H1 (cell line): ENCODE measurements at regions not wholly inside any gene's neighbourhood (a gene's known extent, or its start where the extent isn't known, plus 50 kb on each side); places are given as distances from the start of the nearest gene placed in this dataset.

Source experiments
- BRCA1 ChIP-seq: IDR thresholded peaks from 2 replicates; pipeline ENCODE4 v1.6.1; 2012; ENCODE audit warnings: low read depth, low read length, improper control_type of control experiment
- FOSL1 ChIP-seq: IDR thresholded peaks from 2 replicates; pipeline ENCODE4 v1.6.1; 2011; ENCODE audit warnings: mild to moderate bottlenecking, low read depth, low read length, moderate library complexity; ENCODE audit not compliant: insufficient read depth
- JUND ChIP-seq: IDR thresholded peaks from 2 replicates; pipeline ENCODE4 v1.6.1; 2011; ENCODE audit warnings: mild to moderate bottlenecking, improper control_type of control experiment, low read length
- MAFK ChIP-seq: IDR thresholded peaks from 2 replicates; pipeline ENCODE4 v1.6.1; 2012; ENCODE audit warnings: low read depth, mild to moderate bottlenecking, improper control_type of control experiment, low read length
- SIN3A ChIP-seq, 2 experiments: IDR thresholded peaks in 1 of 2; conservative IDR thresholded peaks in 1 of 2; 2 replicates each; pipeline ENCODE4 v1.6.1; 2011 to 2012; ENCODE audit warnings: low read length in 2 of 2, improper control_type of control experiment in 1 of 2, low read depth in 1 of 2, mild to moderate bottlenecking in 1 of 2
- SP1 ChIP-seq: IDR thresholded peaks from 2 replicates; pipeline ENCODE4 v1.6.1; 2011; ENCODE audit warnings: low read depth, low read length
- SP2 ChIP-seq: IDR thresholded peaks from 2 replicates; pipeline ENCODE4 v1.6.1; 2012; ENCODE audit warnings: mild to moderate bottlenecking, low read length, inconsistent platforms
- SUZ12 ChIP-seq: fragments of 200-600 bp; sonication (generic); IDR thresholded peaks from 2 replicates; pipeline ENCODE4 v1.6.1; 2012; ENCODE audit warnings: mild to moderate bottlenecking, inconsistent platforms, low read length, moderate library complexity, mixed read lengths
- TEAD4 ChIP-seq: IDR thresholded peaks from 2 replicates; pipeline ENCODE4 v1.6.1; 2012; ENCODE audit warnings: low read depth, low read length, inconsistent platforms, mixed read lengths
- TF ChIP-seq, protein P1 (sequence below): fragments of 300-600 bp; sonication (generic); IDR thresholded peaks from 2 replicates; pipeline ENCODE4 v1.7.1; 2012; ENCODE audit warnings: low read length, moderate library complexity, mild to moderate bottlenecking, inconsistent platforms; ENCODE audit not compliant: insufficient replicate concordance

DNA sequence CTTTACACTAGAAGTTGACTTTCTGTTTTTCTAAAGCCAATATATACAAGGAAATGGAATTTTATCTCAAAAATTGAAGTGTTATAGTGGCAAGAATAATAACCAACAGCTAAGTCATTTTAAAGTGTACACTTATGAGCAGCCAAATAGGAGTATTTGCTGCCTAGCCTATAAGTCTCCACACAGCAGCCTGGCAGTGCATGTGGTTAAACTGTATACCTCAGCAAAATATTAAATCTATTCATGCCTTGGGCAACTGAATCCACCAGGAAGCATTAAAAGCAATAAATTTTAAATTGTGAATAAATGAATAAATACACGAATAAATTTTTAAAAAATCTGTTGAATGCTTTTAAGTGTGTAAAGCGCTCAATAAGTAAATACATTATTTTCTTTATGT lies 432.4 kb upstream of the RORB start (continued):
- TF ChIP-seq, protein P1, sequence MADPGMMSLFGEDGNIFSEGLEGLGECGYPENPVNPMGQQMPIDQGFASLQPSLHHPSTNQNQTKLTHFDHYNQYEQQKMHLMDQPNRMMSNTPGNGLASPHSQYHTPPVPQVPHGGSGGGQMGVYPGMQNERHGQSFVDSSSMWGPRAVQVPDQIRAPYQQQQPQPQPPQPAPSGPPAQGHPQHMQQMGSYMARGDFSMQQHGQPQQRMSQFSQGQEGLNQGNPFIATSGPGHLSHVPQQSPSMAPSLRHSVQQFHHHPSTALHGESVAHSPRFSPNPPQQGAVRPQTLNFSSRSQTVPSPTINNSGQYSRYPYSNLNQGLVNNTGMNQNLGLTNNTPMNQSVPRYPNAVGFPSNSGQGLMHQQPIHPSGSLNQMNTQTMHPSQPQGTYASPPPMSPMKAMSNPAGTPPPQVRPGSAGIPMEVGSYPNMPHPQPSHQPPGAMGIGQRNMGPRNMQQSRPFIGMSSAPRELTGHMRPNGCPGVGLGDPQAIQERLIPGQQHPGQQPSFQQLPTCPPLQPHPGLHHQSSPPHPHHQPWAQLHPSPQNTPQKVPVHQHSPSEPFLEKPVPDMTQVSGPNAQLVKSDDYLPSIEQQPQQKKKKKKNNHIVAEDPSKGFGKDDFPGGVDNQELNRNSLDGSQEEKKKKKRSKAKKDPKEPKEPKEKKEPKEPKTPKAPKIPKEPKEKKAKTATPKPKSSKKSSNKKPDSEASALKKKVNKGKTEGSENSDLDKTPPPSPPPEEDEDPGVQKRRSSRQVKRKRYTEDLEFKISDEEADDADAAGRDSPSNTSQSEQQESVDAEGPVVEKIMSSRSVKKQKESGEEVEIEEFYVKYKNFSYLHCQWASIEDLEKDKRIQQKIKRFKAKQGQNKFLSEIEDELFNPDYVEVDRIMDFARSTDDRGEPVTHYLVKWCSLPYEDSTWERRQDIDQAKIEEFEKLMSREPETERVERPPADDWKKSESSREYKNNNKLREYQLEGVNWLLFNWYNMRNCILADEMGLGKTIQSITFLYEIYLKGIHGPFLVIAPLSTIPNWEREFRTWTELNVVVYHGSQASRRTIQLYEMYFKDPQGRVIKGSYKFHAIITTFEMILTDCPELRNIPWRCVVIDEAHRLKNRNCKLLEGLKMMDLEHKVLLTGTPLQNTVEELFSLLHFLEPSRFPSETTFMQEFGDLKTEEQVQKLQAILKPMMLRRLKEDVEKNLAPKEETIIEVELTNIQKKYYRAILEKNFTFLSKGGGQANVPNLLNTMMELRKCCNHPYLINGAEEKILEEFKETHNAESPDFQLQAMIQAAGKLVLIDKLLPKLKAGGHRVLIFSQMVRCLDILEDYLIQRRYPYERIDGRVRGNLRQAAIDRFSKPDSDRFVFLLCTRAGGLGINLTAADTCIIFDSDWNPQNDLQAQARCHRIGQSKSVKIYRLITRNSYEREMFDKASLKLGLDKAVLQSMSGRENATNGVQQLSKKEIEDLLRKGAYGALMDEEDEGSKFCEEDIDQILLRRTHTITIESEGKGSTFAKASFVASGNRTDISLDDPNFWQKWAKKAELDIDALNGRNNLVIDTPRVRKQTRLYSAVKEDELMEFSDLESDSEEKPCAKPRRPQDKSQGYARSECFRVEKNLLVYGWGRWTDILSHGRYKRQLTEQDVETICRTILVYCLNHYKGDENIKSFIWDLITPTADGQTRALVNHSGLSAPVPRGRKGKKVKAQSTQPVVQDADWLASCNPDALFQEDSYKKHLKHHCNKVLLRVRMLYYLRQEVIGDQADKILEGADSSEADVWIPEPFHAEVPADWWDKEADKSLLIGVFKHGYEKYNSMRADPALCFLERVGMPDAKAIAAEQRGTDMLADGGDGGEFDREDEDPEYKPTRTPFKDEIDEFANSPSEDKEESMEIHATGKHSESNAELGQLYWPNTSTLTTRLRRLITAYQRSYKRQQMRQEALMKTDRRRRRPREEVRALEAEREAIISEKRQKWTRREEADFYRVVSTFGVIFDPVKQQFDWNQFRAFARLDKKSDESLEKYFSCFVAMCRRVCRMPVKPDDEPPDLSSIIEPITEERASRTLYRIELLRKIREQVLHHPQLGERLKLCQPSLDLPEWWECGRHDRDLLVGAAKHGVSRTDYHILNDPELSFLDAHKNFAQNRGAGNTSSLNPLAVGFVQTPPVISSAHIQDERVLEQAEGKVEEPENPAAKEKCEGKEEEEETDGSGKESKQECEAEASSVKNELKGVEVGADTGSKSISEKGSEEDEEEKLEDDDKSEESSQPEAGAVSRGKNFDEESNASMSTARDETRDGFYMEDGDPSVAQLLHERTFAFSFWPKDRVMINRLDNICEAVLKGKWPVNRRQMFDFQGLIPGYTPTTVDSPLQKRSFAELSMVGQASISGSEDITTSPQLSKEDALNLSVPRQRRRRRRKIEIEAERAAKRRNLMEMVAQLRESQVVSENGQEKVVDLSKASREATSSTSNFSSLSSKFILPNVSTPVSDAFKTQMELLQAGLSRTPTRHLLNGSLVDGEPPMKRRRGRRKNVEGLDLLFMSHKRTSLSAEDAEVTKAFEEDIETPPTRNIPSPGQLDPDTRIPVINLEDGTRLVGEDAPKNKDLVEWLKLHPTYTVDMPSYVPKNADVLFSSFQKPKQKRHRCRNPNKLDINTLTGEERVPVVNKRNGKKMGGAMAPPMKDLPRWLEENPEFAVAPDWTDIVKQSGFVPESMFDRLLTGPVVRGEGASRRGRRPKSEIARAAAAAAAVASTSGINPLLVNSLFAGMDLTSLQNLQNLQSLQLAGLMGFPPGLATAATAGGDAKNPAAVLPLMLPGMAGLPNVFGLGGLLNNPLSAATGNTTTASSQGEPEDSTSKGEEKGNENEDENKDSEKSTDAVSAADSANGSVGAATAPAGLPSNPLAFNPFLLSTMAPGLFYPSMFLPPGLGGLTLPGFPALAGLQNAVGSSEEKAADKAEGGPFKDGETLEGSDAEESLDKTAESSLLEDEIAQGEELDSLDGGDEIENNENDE: no peak
- no peak for TF ChIP-seq SP1
- TF ChIP-seq SUZ12: no peak
- no peak for TF ChIP-seq JUND
- TF ChIP-seq SP2: no peak
- TF ChIP-seq MAFK: no peak
- TF ChIP-seq TEAD4: no peak
- TF ChIP-seq FOSL1: no peak
- no peak for TF ChIP-seq SIN3A (conservative IDR thresholded peaks at IDR 0.05 in 1 of 2, IDR thresholded peaks at IDR 0.05 in 1 of 2; ENCODE audit: low read depth in 1 of 2, low read length in 2 of 2)
- TF ChIP-seq BRCA1: no peak
